Occipital lobe (tissue), 1 donor: ENCODE measurements at regions not wholly inside any gene's neighbourhood (a gene's known extent, or its start where the extent isn't known, plus 50 kb on each side); places are given as distances from the start of the nearest gene placed in this dataset.
A peak's percentile ranks its signal among the peaks of the same experiment; 100 is the strongest.

Experiments used
- DNase-seq: peaks from one replicate; lab custom pipeline; 2025; lab: John Stamatoyannopoulos, UW

DNA sequence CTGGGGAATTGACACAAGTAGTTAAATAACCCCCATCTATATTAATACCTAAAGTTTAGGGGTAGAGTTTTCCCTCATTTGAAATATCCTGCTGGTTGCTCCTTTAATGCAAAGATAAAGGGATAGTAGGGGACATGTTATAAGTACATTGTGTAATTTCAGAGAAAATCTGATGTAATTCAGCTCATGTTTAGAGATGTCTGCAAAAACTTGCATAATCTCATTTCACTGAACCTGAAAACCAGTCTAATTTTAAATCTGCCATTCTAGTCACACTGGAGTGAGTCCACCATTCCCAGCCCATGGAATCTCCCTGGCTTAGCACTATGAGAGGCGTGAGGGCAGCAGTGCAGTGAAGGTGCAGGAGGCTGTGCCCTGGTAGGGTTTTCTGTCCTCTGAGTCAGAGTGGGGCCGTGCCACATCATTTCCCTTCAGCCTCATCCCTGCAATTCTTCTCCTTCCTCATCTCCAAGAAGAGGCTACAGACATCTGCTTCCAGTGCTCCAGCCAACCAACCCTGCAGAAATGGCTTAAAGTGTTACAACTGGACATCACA is 246.3 kb upstream of the UMPS start:
- DNase-seq: no peak

DNA sequence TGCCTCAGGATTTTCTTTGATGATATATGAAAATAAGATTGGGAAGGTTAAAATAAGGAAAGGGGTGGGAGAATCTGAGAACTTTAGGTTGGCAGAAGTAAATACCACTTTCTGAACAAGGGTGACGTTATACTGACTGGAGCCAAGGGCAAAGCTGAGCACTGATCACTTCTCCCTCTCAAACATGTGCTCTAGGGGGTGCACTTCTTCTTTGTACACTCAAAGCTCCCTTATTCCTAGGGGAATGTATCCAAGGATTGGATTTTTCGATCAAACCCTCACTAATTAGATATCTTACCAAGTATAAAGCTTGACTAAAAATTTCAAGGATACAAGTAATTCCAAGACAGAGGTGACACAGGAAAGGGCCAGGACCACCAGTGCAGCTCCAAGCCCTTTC is 243.9 kb upstream of the UMPS start:
- DNase-seq: no peak

GRCh38 chr3:124489506-124489905 is 240.7 kb upstream of the UMPS start:
- no peak for DNase-seq

DNA sequence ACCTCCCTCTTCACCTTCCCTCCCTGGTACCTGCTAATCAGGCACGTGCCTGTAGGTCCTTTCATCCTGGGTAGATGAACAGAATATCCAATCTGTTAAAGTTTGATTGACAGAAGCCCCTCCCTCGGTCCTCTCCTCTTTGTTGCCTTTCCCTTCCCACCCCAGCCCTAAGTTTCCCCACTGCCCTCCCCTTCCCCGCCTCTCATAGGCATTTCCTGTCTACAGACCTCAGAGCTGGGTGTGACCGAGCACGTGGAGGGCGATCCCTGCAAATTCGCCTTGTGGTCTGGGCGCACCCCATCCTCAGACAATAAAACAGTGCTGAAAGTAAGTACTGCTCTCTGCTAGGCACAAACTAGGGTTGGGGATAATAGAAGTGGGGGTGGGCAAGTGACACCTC is 239.2 kb upstream of the UMPS start:
- no peak for DNase-seq

DNA sequence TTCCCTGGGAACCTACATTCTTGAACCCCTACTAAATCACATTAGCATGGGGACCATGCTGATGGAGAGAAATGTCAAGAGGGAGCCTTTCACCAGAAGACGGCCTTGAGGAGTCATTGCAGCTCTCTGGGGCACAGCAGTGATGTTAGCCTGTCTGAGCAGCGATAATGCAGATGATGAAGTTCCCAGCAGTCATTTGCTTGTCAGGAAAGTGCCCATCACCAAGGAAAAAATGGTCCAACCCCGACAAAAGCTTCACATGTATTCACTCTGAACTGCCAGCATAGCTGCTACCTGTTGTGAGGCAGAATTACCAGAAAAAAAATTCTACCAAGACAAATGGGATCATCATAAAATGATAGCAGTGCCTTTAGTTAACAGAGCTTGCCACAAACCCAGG is 238.4 kb upstream of the UMPS start:
- DNase-seq: no peak

- DNase-seq: peak; percentile 21
Observed at GRCh38 chr3:124492824-124493223, 237.4 kb upstream of the UMPS start.

DNA sequence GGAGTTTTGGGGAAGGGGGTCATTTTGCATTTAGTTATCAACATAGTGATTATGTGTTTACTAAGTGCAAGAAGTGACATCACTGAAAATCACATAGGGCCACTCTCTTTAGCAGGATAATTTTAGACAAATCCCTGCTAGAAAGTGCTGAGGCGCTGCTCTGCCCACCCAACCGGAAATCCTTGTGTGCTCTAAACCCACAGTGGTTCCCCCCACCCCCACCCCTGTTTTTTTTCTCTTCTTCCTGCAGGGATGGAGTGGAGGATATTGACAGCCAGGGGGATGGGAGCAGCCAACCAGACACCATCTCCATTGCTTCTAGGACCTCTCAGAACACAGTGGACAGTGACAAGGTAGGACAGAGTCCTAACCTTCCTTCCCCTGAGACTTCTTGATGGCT is 234.2 kb upstream of the UMPS start:
- no peak for DNase-seq

DNA sequence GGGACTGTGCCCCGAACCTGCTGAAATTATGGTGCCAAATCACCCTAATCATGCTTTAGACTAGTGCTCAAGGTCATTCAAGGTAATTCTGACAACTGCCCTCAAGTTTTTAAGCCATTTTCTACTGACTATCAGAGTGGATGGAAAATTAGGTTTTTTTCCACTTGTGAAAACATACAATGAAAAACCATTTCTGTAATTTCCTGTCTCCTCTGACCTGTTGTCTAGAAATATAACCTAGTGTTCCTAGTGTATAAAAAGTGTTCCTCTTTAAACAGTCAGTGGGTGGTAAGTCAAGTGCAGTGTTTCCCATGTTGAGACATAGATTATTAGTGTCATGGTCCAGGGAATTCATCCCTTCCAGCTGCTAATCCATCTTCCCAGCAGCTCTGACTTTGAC is 232.8 kb upstream of the UMPS start:
- DNase-seq: no peak

DNA sequence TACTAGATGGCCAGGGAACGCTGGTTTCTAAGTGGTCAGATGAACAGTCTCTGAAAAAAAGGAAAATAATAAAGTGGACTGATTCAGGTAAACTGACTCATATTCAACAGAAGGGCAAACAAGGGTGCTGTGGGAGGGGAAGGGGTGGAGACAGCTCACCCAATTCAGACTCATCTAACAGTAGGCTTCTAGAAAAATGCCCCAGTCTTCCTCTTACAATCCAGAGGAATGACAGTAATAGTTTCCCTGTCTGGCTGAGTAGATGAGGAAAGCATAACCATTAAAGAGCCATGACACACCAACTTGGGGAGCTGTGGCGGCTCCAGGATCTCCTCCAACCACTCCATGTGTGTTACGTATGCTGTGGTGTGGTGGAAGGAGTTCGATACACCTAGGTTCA is 231.4 kb upstream of the UMPS start:
- no peak for DNase-seq

DNA sequence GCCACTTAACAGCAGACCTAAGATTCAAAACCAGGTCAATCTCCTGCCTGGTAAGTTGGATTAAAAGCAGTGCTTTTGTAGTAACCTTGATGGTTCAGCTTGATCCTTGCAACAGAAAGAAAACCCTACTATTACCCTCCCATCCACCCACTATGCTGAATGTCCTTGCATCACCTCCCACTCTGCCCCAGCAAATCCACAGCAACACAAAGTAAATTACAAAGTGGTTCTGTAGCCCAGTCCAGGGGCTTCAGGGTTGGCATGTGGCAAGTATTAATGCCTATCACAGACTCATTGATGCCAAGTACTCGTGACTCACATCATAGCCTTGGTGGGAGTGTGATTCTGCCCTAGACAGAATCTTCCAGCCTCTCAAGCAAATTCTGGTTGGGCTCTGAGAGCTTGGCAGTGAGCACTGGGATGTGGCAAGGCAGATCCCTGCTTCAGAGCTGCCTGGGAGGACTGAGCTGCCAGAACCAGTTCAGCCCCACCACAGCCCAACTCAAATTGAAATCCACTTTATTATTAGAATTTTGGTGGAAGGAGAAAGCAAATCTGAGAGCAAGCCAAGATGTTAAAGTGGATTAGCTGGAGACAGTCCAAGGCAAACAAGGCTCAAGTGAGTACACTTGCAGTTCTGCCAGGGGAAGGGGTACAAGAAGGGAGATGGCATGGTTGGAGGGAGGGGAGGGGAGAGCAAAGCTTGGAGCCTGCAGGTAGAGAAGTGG is 225.8 kb upstream of the UMPS start:
- no peak for DNase-seq

- no peak for DNase-seq
Observed at GRCh38 chr3:124509884-124510283, 220.4 kb upstream of the UMPS start.

GRCh38 chr3:124510290-124510689 is 220.0 kb upstream of the UMPS start:
- DNase-seq: no peak

DNA sequence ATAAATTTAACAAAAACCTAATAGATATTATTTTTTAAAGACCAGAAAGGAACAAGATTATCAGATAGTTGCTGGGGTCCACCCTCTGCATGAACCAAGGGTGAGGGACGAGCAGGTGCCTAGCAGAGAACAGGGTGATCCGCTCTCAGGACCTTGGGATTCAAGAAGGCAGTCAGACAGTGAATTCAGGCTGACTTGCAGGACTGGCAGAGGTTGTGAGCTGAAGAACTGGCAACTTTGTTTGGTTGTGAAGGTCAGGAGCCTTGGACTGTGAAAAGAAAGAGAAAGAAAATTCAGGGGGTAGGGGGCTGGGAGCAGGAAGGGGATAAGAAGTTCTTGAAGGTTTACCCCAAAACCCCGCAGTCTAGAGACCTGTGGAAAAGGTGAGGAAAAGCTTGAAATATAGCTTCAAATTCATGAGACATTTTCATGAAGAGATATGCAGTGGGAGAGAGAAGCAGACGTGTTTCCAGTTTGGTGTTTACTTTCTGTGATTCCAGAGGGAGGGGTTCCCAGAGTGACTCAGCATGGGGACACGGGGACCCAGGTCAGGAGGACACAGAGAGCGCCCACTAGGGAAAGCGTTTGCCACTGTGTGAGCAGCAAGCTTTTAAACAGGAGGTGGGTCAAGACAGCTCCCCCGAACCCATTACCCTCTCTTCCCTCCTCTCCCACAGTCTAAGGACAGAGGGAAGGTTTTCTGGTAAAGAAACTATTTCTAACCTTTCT is 217.2 kb upstream of the UMPS start:
- DNase-seq: no peak

DNA sequence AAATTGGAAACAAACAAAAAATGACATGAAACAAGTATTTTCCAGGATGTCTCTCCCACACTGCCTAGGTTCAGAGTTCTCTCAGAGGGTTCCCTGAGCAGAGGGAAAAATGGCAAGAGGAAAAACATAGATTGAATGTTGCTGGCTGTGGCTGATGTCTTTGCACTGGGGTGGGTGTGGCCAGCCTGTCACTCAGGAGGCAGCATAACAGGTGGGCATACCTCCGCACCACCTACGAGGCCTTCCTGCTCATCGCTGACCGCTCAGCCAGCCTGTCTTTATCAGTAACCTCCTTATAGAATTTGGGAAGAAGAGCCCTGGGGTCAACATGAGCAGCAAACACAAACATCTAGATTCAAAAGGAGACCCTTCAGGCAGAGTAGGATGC is 216.6 kb upstream of the UMPS start:
- DNase-seq: no peak

GRCh38 chr3:124514683-124515082 is 215.6 kb upstream of the UMPS start:
- DNase-seq: no peak

GRCh38 chr3:124516333-124516732 is 213.9 kb upstream of the UMPS start:
- no peak for DNase-seq

GRCh38 chr3:124517306-124517705 is 212.9 kb upstream of the UMPS start:
- no peak for DNase-seq

DNA sequence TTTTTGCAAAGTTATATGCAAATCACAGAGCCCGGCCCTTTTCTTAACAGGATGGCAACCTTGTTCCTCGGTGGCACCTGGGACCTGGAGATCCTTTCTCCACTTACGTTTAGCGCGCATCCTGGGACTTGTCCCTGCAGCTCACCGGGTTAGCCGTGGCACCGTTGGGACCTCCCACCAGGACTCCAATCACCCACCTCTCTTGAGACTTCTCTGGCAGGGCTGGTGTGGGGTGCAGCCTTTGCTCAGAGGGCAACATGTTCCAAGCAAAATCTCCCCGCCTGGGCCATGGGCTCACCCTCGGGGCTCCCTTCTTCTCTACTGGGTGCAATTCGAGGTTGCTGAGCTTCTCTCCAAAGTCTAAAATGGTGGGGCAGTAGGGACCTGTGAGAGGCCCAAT is 211.9 kb upstream of the UMPS start:
- no peak for DNase-seq

GRCh38 chr3:124519591-124520194 is 210.6 kb upstream of the UMPS start:
- no peak for DNase-seq

DNA sequence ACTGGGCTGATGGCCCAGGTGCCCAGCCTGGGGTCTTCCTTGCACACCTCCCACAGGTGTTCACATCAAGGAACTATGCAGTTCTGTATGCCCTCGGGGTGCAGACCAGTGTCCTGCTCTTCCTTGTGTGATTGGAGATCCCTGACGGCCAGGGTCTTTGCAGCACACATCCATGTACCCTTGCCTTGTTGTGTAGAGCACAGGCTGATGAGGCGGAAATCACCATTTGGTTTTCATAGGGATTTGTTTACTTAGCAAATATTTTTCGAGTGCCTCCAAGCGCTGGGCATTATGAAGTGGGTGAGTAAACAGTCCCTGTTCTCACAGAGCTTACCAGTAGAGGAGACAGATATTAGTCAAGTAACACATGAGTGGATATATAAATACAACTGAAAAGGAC is 209.3 kb upstream of the UMPS start:
- DNase-seq: no peak

DNA sequence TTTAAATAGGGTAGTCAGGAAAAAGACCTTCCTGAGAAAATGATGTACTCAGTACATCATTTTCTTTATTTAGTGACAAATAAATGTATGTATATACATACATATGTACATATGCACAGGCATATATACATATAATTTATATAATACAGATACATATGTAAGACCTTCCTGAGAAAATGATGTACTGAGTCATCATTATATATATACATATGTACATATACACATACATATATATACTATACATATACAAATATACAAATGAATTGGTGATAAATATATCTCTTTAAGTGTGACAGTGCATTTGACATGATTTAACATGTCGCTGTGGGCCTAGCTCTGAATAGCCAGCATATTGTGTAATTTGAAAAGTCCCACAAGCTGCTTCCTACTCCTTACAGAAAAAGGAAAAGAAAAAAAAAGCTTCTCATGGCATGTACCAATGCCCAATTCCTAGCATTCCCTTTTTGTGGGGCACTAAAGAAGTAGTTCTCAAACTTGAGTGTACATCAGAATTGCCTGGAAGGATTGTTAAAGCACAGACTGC is 208.1 kb upstream of the UMPS start:
- no peak for DNase-seq

- no peak for DNase-seq
Observed at GRCh38 chr3:124526601-124527000, 203.7 kb upstream of the UMPS start.
